ENCODE measurements at regions not wholly inside any gene's neighbourhood (a gene's known extent, or its start where the extent isn't known, plus 50 kb on each side); places are given as distances from the start of the nearest gene placed in this dataset.
A peak's percentile ranks its signal among the peaks of the same experiment; 100 is the strongest.
"Not testable (repeated sequence)": the region's sequence is repeated elsewhere in the genome, so short reads cannot be mapped to it uniquely, and the experiment has no call there.

DNA sequence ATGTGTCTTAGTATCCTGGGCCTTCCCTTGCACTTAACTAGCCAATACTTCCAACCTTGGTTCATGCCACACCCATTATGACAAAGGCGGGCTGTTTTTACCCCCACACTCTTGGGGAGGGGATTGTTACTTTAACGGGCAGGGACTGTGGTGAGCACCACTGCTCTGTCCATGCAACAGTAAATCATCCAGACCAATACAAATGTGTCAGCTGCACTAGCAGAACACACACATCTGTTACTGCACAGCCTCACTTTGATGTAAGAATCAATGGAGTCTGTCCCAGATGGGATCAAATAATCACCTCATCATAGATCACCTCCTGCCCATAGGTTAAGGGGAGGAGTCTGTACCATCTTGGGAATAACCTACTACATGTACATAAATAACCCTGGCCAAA lies 58.1 kb downstream of the NPAP1 start:
- no peak for DNase-seq

DNA sequence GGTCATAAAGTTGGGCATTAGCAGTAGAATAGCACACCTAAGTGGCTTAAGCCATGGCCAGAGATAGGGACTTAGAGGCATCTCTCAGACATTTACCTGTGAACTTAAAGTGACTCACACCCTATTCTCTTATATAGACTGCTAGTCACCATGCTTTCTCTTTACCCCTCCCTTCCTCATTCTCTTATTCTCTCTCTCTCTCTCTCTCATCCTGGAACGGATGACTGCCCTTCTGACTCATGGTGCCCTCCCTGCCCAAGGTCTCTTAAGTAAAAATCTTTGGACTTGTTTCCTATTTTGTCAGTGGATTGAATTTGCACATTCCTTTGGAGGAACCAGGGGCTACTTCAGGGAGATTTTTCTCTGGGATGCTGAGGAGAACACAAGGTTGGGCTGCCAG lies 58.8 kb downstream of the NPAP1 start:
- DNase-seq = no peak

DNA sequence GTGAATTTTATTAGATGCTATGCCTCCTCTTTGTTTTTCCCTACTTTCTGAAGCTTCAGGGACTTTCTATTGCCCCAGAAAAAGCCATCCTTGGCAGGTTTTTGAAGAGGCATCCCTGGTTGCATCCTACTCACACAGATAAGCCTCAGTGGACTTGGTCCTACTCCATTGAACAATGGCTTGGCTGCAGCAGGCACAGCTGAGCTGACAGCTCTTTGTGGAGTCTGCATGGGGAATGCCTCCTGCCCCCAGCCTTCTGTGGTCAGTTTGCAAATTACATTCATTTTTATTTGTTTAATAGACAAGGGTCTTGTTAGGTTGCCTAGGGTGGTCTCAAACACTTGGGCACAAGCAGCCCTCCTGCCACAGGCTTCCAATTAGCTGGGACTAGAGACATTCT lies 69.7 kb downstream of the NPAP1 start:
- no peak for DNase-seq

DNA sequence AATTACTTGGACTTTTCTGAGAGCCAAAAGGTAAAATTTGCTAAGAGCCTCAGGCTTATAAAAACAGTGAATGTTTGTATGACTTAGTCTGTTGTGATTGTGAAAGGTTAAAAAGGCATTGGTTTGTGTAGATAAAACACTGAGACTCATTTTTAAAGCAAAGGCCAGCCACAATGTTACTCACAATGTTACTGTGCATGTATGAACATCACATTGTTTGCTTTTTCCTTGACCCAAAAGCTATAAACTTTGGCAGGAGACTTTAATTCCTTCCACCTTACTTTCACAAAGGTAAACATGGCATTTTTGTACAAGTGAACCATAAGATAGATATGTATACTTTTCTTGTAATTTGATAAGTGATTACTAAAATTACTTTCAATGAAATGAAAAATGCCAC lies 70.5 kb downstream of the NPAP1 start:
- no peak for DNase-seq

DNA sequence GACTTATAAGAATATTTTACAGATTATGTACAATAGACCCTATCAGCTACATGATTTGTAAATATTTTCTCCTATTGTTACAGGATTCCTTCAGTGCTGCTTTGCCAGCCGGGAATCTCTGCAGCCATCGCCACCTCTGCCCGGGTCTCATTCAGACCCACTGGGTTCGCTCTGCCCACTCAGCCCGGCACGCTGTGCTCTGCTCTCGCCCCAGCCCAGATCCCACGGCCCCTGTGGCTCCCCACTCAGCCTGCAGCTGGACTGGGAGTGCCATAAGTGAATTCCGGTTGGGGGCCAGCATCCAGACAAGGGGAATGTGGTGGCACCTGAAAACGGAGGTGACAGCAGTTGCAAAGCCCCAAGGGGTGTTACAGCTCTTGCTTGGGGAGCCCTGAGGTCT lies 71.8 kb downstream of the NPAP1 start:
- DNase-seq = no peak

DNA sequence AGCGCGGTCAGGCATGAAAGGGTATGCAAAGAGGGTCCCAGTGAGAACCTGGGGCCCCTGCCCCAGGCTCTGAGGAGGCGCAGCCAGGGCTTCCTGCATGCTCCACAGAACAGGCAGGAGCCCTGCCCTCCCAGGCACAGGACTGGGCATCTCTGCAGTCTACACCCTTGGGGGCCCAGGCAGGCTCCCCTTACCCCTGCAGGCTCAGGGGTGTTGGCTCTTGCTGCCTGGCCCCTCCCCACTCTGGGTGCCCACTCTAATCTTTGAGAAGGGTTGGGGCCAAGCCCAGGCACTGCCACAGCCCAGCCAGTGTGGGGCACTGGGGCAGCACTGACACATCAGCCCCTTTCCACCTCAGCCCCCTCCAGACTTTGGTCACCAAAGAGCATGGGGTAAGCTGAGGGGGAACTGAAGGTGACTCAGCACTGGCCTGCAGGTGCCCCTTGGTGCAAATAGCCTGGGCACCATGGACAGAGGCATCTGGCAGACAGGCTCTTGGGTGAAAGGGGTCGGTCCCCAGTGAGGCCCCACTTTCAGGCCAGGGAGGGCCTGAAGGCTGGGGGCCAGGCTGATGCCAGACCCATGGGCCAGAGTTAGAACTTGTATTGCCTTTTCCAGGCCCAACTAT lies 73.4 kb downstream of the NPAP1 start:
- no peak for DNase-seq

DNA sequence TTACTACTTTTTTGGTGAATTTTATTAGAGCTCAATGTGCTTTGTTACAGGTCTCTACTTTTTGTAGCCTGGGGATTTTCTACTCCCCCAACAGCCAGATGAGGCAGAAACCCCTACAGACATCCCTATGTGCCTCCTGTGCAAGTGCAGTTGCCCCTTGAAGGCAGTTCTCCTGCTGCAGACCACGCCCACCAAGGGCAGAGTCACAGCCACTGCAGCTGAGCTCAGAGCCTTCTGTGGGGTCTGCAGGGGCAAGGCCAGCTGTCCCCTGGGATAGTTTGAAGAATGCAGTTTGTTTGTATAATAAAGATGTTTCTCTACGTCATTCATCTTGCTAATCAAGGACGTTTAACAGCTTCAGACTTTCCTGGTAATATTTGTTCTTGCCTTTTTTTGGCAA lies 76.8 kb downstream of the NPAP1 start:
- DNase-seq = no peak

DNA sequence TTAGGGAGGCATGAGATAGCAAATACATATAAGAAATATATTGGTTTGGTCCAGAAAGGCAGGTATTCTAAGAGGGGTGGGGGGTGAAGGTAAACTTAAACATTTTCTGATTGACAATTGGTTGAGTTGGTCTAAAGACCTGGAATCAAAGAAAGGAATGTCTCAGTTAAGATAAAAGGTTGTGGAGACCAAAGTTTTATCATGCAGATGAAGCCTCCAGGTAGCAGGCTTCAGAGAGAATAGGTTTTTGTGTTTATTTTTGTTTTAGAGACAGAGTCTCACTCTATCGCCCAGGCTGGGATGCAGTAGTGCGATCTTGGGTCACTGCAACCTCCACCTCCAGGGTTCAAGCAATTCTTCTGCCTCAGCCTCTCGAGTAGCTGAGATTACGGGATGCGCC lies 80.5 kb downstream of the NPAP1 start:
- no peak for DNase-seq

DNA sequence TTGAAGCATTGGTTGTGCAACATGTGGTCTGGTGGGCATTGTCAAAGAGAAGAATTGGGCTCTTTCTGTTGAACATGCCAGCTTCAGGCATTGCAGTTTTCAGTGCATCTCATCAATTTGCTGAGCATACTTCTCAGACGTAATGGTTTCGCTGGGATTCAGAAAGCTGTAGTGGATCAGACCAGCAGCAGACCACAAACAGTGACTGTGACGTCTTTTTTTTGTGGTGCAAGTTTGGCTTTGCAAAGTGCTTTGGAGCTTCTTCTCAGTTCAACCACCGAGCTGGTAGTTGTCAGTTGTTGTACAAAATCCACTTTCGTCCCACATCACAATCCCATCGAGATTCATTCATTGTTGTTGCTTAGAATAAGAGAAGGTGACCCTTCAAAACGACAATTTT lies 84.5 kb downstream of the NPAP1 start:
- no peak for DNase-seq

DNA sequence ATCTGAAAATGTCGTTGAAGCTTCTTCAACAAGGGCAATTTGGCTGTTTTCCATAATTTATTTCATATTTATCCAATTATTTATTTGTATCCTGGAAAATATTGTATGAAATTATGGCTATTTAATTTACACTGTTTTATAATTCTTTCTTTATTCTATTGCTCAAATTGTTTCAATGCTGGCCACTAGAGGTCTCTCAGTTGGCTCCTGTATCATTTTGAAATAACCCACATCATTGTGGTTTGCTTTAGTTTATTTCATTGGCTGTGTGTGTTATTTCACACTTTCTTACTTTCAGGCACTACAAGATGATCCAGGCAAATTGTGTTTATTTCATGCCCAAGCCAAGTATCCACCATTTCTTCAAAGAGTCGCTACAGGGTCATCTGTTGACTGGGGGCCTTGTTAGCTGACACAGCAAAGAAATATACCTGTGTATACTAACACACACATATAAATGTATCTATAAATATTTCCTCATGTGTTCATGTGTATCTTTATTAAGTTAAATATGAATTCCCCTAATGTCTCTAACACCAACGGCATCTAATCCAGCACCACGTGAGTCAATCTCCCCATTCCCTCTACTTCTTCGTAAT lies 86.2 kb downstream of the NPAP1 start:
- no peak for DNase-seq

DNA sequence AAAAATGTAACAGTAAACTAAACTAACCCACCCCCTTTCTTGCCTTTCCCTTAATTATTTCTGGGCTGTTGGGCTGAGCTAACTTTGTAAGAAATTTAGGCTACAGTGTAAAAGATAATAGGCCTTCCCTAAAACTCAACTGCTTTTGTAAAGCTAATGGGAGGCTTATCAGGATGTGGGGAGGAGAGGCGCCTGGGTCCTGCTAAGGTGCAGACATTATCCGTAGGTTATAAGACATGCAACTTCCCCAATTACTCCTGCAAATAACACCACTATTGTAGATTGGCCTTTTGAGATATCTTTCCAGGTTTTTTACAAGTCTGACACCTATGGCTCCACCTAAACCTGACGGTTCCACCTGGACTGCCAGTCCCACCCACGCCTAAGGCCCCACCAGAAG lies 88.3 kb downstream of the NPAP1 start:
- DNase-seq = no peak

DNA sequence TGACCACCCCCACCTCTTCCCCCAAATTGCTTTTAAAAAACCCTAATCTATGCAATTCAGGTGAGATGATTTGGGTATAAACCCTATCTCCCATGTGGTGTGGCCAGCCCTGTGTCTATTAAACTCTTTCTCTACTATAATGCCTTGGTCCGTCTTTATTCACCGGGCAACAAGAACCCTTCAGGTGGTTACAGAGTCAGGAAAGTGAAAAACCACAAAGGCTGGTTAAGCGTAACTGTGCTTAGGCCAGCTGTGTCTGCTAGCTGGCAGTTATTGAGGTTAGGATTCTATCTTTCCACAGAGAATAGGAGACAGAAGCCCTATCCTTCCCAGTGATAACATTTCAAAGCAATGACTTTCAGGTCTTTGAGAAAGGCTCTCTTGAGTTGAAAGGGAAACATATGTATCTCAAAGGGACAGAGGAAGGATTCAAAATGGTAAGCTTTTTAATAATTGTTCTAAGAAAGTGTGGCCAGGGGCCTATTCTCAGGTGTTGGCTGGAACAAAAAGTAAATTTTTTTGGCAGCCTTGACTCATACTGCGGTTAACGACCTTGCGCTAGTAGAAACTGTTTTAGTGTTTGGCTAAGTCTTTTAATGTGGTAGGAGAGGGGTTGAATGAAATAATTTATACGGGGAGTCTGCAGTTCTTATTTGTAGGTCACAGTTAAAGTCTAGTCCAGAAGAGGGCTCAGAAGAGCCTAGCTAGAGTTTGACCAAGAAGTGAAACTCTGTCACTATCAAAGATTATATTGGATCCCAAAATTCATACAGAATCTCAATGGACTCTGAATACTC lies 89.0 kb downstream of the NPAP1 start:
- no peak for DNase-seq

DNA sequence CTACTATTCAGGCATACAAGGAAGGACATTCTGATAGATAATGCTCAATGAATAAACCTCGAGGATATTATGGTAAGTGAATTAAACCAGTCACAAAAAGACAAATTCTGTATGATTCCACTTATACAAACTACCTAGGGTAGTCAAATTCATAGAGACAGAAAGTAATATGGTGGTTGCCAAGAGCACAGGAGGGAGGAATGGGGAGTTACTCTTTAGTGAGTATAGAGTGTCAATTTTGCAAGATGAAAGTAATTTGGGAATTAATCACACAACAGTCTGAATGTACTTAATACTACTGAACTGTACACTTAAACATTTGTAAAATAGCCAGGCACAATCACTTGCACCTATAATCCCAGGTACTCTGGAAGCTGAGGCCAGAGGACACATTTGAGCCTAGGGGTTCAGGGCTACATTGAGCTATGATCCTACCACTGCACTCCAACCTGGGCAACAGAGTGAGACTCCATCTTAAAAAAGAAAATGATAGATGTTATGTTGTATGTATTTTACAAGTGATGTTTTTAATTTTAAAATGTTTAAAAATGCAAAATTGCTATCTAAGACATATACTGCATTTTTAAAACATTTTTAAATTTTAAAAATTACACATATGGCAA lies 91.0 kb downstream of the NPAP1 start:
- DNase-seq = no peak

DNA sequence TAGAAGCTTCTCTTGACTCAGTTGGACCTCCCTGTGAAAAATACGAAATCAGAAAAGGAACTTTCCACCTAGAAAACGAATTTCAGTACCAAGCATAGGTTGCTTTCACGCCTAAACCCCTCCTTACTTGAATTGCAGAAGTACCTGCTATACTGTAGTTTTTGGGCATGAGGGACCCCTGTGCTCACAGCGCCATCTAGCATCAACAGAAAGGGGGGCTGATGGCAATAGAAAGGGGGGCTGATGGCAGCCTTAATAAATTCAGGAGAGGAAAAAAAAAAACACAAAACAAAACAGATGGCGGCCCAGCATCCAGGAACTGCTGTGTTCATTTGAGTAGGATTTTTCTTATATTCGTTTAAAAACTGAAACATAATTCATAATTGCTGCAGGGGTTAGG lies 96.7 kb downstream of the NPAP1 start:
- DNase-seq = no peak

DNA sequence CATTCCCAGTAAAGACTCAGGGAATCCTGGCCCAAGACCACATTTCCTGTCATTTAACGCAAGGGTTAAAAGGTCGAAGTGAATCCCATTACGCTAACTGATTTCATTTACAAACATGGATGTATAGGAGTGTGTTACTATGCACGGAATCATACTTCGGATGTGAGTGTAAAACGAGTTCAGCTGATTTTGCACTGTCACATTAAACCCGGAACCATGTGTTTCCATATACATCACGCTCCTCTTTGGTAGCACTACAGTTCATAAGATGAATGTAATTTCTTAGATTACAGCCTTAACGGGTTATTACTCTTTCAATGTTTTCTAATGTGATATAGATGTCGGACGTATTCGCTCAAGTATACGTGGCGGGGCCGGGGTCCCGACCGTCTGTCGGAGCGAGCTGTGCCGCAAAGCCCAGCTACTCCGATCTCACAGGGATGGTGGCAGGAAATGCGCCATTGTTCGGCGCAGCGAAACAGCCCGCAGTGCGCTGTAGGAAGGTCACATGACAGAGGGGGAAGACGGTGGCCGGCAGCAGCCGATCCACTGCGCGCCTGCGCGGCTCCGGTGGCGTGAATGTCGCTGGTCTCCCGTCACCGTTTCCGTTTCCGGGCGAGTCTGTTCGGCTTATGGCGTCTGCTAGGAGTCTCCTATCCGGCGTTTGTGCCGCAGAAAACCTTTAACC lies 97.3 kb downstream of the NPAP1 start:
- peak; percentile 28 to 56 for DNase-seq

DNA sequence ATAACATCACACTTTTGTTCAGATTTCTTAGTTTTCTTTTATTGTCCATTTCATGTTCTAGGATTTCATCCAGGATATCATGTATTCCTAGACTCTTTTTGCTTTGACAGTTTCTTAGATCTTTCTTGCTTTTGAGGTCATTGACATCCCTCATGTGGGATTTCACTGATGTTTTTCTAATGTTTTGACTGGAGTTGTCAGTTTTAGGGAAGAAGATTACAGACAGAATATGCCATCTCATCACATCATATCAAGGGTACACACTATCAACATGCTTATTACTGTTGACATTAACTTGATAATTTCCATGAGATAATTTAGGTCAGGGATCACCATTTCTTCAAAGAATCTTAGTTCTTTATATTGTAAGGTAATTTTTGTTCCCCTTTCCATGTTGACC lies 101.7 kb downstream of the NPAP1 start:
- no peak for DNase-seq

DNA sequence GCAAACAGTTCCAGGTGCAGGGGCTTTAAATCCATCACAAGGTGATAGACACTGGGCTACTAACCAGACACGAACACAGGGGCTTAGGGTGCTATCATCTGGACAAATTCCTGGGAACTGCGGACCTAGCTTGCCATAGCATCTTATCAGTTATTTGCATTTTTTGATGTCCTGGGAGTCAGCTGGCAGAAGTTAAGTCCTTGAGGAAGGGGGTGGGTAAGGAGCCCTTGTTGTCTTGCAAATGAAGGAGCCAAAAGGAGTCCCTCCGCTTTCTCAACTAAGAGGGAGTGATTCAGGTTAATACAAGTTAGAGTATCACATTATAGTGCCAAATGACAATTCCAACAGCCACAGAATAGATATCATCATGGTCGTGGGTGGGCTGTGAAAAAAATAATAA lies 108.9 kb downstream of the NPAP1 start:
- no peak for DNase-seq

DNA sequence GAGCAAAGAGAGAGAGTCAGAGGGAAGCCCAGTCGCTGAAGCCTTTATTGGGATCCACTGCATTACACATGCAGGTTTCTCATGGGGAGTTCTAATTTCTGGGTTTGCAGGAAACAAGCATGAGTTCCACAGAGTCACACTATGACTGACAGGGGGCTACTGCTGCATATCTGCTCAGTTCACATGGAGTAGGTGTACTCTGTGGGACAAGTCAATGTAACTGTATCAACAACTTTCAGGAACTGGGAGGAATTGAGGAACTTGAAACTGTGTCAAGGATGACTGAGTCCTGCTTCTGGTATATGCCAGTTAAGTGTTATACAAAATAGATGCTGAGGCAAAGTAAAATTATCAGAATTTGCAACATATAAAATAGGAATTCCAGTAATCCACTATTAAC lies 110.8 kb downstream of the NPAP1 start:
- no peak for DNase-seq

DNA sequence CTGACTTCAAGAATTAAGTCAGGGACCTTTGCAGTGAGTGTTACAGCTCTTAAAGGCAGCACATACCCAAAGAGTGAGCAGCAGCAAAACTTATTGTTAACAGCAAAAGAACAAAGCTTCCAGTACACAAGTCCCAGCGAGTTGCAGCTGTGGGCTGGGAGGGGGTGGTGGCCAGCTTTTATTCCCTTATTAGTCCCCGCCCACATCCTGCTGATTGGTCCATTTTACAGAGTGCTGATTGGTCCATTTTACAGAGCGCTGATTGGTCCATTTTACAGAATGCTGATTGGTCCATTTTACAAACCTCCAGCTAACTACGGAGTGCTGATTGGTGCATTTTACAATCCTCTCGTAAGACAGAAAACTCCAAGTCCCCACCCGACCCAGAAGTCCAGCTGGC lies 127.0 kb downstream of the NPAP1 start:
- DNase-seq = not testable (repeated sequence)

DNA sequence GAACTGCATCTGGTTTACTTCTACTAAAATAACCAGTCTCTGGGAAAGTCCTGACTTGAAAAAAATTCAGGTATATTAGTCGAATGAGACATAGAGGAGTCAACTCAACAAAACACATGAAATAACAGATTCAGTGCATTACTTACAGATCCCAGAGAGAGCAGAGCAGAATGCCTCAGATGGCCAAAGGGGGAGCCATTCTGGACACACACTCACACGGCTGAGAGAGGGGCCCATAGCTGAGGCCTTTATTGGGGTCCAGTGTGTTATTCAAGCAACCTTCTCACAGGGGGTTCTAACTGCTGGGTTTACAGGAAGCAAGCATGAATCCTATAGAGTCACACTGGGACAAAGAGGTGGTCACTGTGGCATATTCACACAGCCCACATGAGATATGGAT lies 135.1 kb upstream of the SNRPN start:
- no peak for DNase-seq

DNA sequence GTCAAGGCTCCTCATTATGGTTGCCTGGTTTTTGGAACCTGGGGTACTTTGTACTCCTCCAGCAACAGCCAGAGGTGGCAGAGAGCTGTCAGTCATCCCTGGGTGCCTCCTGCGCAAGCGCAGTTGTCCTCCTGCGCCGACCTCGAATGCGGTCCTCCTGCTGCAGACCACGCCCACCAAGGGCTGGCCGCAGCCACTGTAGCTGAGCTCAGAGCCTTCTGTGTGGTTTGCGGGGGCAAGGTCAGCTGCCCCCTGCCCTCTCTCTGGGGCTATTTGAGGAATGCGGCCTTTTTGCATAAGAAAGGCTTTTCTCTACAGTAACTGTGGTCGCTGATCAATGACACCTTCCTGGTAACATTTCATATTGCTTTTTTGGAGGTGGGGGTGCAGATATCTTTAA lies 131.3 kb upstream of the SNRPN start:
- DNase-seq = peak in 1 of 2 donors; percentile 41

DNA sequence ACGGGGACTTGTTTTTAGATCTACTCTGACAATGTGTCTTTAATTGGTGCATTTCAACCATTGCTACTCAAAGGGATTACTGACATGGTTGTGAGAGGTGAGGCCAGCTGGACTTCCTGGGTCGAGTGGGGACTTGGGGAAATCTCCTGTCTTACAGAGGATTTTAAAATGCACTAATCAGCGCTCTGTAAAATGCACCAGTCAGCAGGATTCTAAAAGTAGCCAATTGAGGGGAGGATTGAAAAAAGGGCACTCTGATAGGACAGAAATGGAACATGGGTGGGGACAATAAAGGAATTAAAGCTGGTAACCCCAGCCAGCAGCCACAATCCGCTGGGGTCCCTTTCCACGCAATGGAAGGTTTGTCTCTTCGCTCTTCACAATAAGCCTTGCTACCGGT lies 122.5 kb upstream of the SNRPN start:
- no peak for DNase-seq

DNA sequence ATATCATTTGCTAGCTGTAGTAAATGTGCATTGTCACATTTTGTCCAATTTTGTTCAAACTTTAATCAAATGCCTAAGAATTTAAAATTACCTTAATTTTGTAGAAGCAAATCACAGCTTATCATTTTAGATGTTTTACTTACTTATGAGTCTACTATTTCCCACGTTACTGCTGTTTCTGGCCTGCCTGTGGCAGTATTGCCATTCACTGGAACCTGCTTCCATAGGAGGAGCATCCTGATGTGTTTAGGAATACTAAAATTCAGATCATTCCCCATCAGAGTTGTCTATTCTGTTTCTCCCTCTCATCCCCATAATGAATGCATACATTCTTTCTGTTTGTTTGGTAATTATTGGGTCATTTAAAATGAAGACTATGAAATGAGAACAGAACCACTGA lies 119.5 kb upstream of the SNRPN start:
- DNase-seq = no peak

Data from hippocampal formation (tissue), 2 donors.